GM12865 (cell line): ENCODE measurements at regions not wholly inside any gene's neighbourhood (a gene's known extent, or its start where the extent isn't known, plus 50 kb on each side); places are given as distances from the start of the nearest gene placed in this dataset.

Experiments used
- DNase-seq: peaks from one replicate; pipeline ENCODE4 v3.0.0; 2010; ENCODE audit warnings: low read depth
- H3K4me3 ChIP-seq: 2 replicates; pipeline ENCODE4 v1.5.1; 2011; ENCODE audit warnings: mild to moderate bottlenecking, low read depth, low read length, control low read depth
- CTCF ChIP-seq: IDR thresholded peaks from 2 replicates; pipeline ENCODE4 v1.5.1; 2011; ENCODE audit warnings: low read length, control low read depth, low read depth, inconsistent platforms; ENCODE audit not compliant: insufficient read depth; ENCODE audit errors: missing control alignments

- DNase-seq: no peak
- no peak for TF ChIP-seq CTCF
- H3K4me3 ChIP-seq: no peak overlapping the region
Measured at GRCh38 chr9:10700915-10701314, 88.1 kb upstream of the PTPRD start.

GRCh38 chr9:10701906-10702305 lies 89.1 kb upstream of the PTPRD start:
- no peak for TF ChIP-seq CTCF
- no peak for DNase-seq
- H3K4me3 ChIP-seq: no peak overlapping the region

- no peak for TF ChIP-seq CTCF
- DNase-seq: no peak
- H3K4me3 ChIP-seq: no peak overlapping the region
Measured at GRCh38 chr9:10703139-10703538, 90.3 kb upstream of the PTPRD start.

- DNase-seq: no peak
- TF ChIP-seq CTCF: no peak
- H3K4me3 ChIP-seq: no peak overlapping the region
Measured at GRCh38 chr9:10704720-10705119, 91.9 kb upstream of the PTPRD start.

GRCh38 chr9:10705383-10705782 lies 92.6 kb upstream of the PTPRD start:
- DNase-seq: no peak
- H3K4me3 ChIP-seq: no peak overlapping the region
- no peak for TF ChIP-seq CTCF

- no peak overlapping the region for H3K4me3 ChIP-seq
- DNase-seq: no peak
- TF ChIP-seq CTCF: no peak
Measured at GRCh38 chr9:10706788-10707187, 94.0 kb upstream of the PTPRD start.

GRCh38 chr9:10721301-10721700 lies 108.5 kb upstream of the PTPRD start:
- no peak overlapping the region for H3K4me3 ChIP-seq
- no peak for DNase-seq
- no peak for TF ChIP-seq CTCF
